ENCODE measurements at regions not wholly inside any gene's neighbourhood (a gene's known extent, or its start where the extent isn't known, plus 50 kb on each side); places are given as distances from the start of the nearest gene placed in this dataset.

- H3K36me3 Mint-ChIP-seq (ENCODE audit: low read depth): peaks cover 35% of the 10 kb centered on the region
- H3K4me1 ChIP-seq (ENCODE audit: control insufficient read depth, insufficient read depth, low read length): no peaks in the 10 kb centered on the region
Measured at GRCh38 chr12:59386236-59386635, 209.6 kb upstream of the SLC16A7 start.

GRCh38 chr12:59383079-59383822 is 212.6 kb upstream of the SLC16A7 start:
- no peak for DNase-seq
- Mint-ChIP-seq H3K27ac (no peak overlapping the region), H3K36me3 (ENCODE audit: low read depth) (peaks cover 17% of the 10 kb centered on the region), H3K27me3 (ENCODE audit: insufficient read depth) (no peaks in the 10 kb centered on the region), H3K9me3 (peaks cover 14% of the 10 kb centered on the region), H3K4me3 (no peak overlapping the region), H3K4me1 (peaks cover 3% of the 10 kb centered on the region)
- TF ChIP-seq, protein P1, sequence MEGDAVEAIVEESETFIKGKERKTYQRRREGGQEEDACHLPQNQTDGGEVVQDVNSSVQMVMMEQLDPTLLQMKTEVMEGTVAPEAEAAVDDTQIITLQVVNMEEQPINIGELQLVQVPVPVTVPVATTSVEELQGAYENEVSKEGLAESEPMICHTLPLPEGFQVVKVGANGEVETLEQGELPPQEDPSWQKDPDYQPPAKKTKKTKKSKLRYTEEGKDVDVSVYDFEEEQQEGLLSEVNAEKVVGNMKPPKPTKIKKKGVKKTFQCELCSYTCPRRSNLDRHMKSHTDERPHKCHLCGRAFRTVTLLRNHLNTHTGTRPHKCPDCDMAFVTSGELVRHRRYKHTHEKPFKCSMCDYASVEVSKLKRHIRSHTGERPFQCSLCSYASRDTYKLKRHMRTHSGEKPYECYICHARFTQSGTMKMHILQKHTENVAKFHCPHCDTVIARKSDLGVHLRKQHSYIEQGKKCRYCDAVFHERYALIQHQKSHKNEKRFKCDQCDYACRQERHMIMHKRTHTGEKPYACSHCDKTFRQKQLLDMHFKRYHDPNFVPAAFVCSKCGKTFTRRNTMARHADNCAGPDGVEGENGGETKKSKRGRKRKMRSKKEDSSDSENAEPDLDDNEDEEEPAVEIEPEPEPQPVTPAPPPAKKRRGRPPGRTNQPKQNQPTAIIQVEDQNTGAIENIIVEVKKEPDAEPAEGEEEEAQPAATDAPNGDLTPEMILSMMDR (conservative IDR thresholded peaks at IDR 0.05): no peak
- Histone ChIP-seq H3K9ac (ENCODE audit: extremely low read depth, low read length, poor library complexity, severe bottlenecking) (no peak overlapping the region), H3K4me1 (ENCODE audit: control insufficient read depth, insufficient read depth, low read length) (no peaks in the 10 kb centered on the region), H3K27ac (ENCODE audit: low read depth, low read length) (no peak overlapping the region), H3K9me3 (ENCODE audit: control insufficient read depth, low read length) (peaks cover 11% of the 10 kb centered on the region), H3K27me3 (ENCODE audit: control insufficient read depth, insufficient read depth, low read length, poor library complexity, severe bottlenecking) (no peaks in the 10 kb centered on the region), H3K36me3 (ENCODE audit: control insufficient read depth, insufficient read depth, low read length) (no peaks in the 10 kb centered on the region), H3K4me3 (ENCODE audit: low read length) (no peak overlapping the region)
- 86% methylated on average over 1 of the region's 1 CpG; no CpG with 5 or more reads in 1 of the 2 experiments for WGBS, 2 experiments (ENCODE audit: insufficient coverage in 1 of 2, insufficient read length in 1 of 2)

More at GRCh38 chr12:59386236-59386635, 209.6 kb upstream of the SLC16A7 start:
- no peak overlapping the region for H3K9ac ChIP-seq (ENCODE audit: extremely low read depth, low read length, poor library complexity, severe bottlenecking)
- Mint-ChIP-seq H3K4me3 (no peak overlapping the region), H3K27ac (no peak overlapping the region), H3K4me1 (peaks cover 3% of the 10 kb centered on the region), H3K27me3 (ENCODE audit: insufficient read depth) (no peaks in the 10 kb centered on the region), H3K9me3 (peaks cover 38% of the 10 kb centered on the region)
- no peak for DNase-seq
- H3K27ac ChIP-seq (ENCODE audit: low read depth, low read length): no peak overlapping the region
- H3K4me3 ChIP-seq (ENCODE audit: low read length): no peak overlapping the region
- no peaks in the 10 kb centered on the region for H3K27me3 ChIP-seq (ENCODE audit: control insufficient read depth, insufficient read depth, low read length, poor library complexity, severe bottlenecking)
- H3K36me3 ChIP-seq (ENCODE audit: control insufficient read depth, insufficient read depth, low read length): no peaks in the 10 kb centered on the region
- TF ChIP-seq, protein P1 (conservative IDR thresholded peaks at IDR 0.05): no peak
- peaks cover 24% of the 10 kb centered on the region for H3K9me3 ChIP-seq (ENCODE audit: control insufficient read depth, low read length)
- WGBS, 2 experiments (ENCODE audit: insufficient coverage in 1 of 2, insufficient read length in 1 of 2): 89% methylated on average over 1 of the region's 1 CpG; no CpG with 5 or more reads in 1 of the 2 experiments

- Mint-ChIP-seq H3K27me3 (ENCODE audit: insufficient read depth) (no peaks in the 10 kb centered on the region), H3K9me3 (peaks cover 7% of the 10 kb centered on the region), H3K27ac (no peak overlapping the region), H3K36me3 (ENCODE audit: low read depth) (peaks cover 9% of the 10 kb centered on the region), H3K4me1 (peaks cover 3% of the 10 kb centered on the region), H3K4me3 (no peak overlapping the region)
- Histone ChIP-seq H3K27me3 (ENCODE audit: control insufficient read depth, insufficient read depth, low read length, poor library complexity, severe bottlenecking) (no peaks in the 10 kb centered on the region), H3K4me1 (ENCODE audit: control insufficient read depth, insufficient read depth, low read length) (no peaks in the 10 kb centered on the region), H3K27ac (ENCODE audit: low read depth, low read length) (no peak overlapping the region), H3K9me3 (ENCODE audit: control insufficient read depth, low read length) (peaks cover 4% of the 10 kb centered on the region), H3K36me3 (ENCODE audit: control insufficient read depth, insufficient read depth, low read length) (no peaks in the 10 kb centered on the region), H3K9ac (ENCODE audit: extremely low read depth, low read length, poor library complexity, severe bottlenecking) (no peak overlapping the region), H3K4me3 (ENCODE audit: low read length) (no peak overlapping the region)
- TF ChIP-seq, protein P1 (conservative IDR thresholded peaks at IDR 0.05): no peak
- no peak for DNase-seq
- WGBS, 2 experiments (ENCODE audit: insufficient coverage in 1 of 2, insufficient read length in 1 of 2): 65 to 83% methylated on average over 2 to 3 of the region's 3 CpGs
Measured at GRCh38 chr12:59382282-59383078, 213.3 kb upstream of the SLC16A7 start.

All from endodermal cell (in vitro differentiated cells).